ENCODE measurements at regions not wholly inside any gene's neighbourhood (a gene's known extent, or its start where the extent isn't known, plus 50 kb on each side); places are given as distances from the start of the nearest gene placed in this dataset.

GRCh38 chr22:25395915-25396314, 168.6 kb upstream of the GRK3 start (continued):
- TF ChIP-seq ZBTB40 (IDR thresholded peaks at IDR 0.05) = no peak
- TF ChIP-seq ZBTB40 (CRISPR knock-in tag; IDR thresholded peaks at IDR 0.05) = no peak
- TF ChIP-seq ZNF609 (CRISPR knock-in tag; IDR thresholded peaks at IDR 0.05; ENCODE audit: borderline replicate concordance) = peak; percentile 71
- peak; percentile 82; the same call in 1 of the 2 replicates for TF ChIP-seq HMG20A (CRISPR knock-in tag; IDR thresholded peaks at IDR 0.05; ENCODE audit: borderline replicate concordance)
- TF ChIP-seq HMGXB3 (CRISPR knock-in tag; IDR thresholded peaks at IDR 0.05; ENCODE audit: borderline replicate concordance) = no peak
- TF ChIP-seq SP4 (CRISPR knock-in tag; IDR thresholded peaks at IDR 0.05) = no peak
- TF ChIP-seq ZNF724P (CRISPR knock-in tag; IDR thresholded peaks at IDR 0.05; ENCODE audit: borderline replicate concordance) = no peak
- no peak for TF ChIP-seq ZBTB46 (CRISPR knock-in tag; IDR thresholded peaks at IDR 0.05; ENCODE audit: borderline replicate concordance)

Data from HepG2 (cell line).